Mesenchymal stem cell (in vitro differentiated cells and primary cell): ENCODE measurements at regions not wholly inside any gene's neighbourhood (a gene's known extent, or its start where the extent isn't known, plus 50 kb on each side); places are given as distances from the start of the nearest gene placed in this dataset.

Experiments
- DNase-seq: peaks from one replicate; pipeline ENCODE4 v3.0.0-alpha.2; 2013
- H2AFZ ChIP-seq: one replicate; pipeline ENCODE4 v1.6.1; 2013; ENCODE audit warnings: low read depth, mild to moderate bottlenecking, control low read depth, inconsistent platforms, low read length, moderate library complexity
- H2AK5ac ChIP-seq: 2 replicates; pipeline ENCODE4 v1.6.1; 2013; ENCODE audit warnings: low read length, moderate library complexity, mild to moderate bottlenecking, inconsistent platforms; ENCODE audit not compliant: severe bottlenecking
- H2BK120ac ChIP-seq: one replicate; pipeline ENCODE4 v1.6.1; 2013; ENCODE audit warnings: low read depth, mild to moderate bottlenecking, inconsistent platforms, low read length, moderate library complexity
- H2BK12ac ChIP-seq, 2 experiments: one replicate each; pipeline ENCODE4 v1.6.1; 2013; ENCODE audit warnings: inconsistent platforms in 2 of 2, low read length in 2 of 2, mild to moderate bottlenecking in 2 of 2, moderate library complexity in 2 of 2, control low read depth in 1 of 2
- H2BK15ac ChIP-seq: one replicate; pipeline ENCODE4 v1.6.1; 2013; ENCODE audit warnings: mild to moderate bottlenecking, low read depth, inconsistent platforms; ENCODE audit not compliant: poor library complexity, severe bottlenecking
- H2BK5ac ChIP-seq: 2 replicates; pipeline ENCODE4 v1.6.1; 2013; ENCODE audit warnings: low read depth, mild to moderate bottlenecking, low read length, control low read depth, inconsistent platforms; ENCODE audit not compliant: poor library complexity, severe bottlenecking
- H3K14ac ChIP-seq, 2 experiments: one replicate each; pipeline ENCODE4 v1.6.1; 2013; ENCODE audit warnings: inconsistent platforms in 2 of 2, low read length in 2 of 2, control low read depth in 1 of 2, mild to moderate bottlenecking in 1 of 2, moderate library complexity in 1 of 2
- H3K18ac ChIP-seq, 2 experiments: one replicate each; pipeline ENCODE4 v1.6.1; 2013; ENCODE audit warnings: inconsistent platforms in 2 of 2, low read length in 2 of 2, control low read depth in 1 of 2, low read depth in 1 of 2, mild to moderate bottlenecking in 1 of 2
- H3K23ac ChIP-seq, 2 experiments: one replicate each; pipeline ENCODE4 v1.6.1; 2013; ENCODE audit warnings: inconsistent platforms in 2 of 2, low read length in 2 of 2, mild to moderate bottlenecking in 2 of 2, moderate library complexity in 2 of 2, control low read depth in 1 of 2
- H3K27ac ChIP-seq: 2 replicates; pipeline ENCODE4 v1.5.1; 2013; ENCODE audit warnings: mild to moderate bottlenecking, moderate library complexity, low read length, control low read depth, inconsistent platforms; ENCODE audit not compliant: poor library complexity, severe bottlenecking
- H3K27me3 ChIP-seq, 2 experiments: 2 replicates each; pipeline versions ENCODE4 v1.6.1 to v1.7.0; 2013; ENCODE audit warnings: low read length in 2 of 2, mild to moderate bottlenecking in 2 of 2, moderate library complexity in 2 of 2, control low read depth in 1 of 2, inconsistent platforms in 1 of 2; ENCODE audit not compliant: control insufficient read depth in 1 of 2, insufficient read depth in 1 of 2
- H3K36me3 ChIP-seq, 2 experiments: 2 replicates each; pipeline versions ENCODE4 v1.6.1 to v1.7.0; 2013; ENCODE audit warnings: low read length in 2 of 2, control low read depth in 1 of 2, inconsistent platforms in 1 of 2, low read depth in 1 of 2, mild to moderate bottlenecking in 1 of 2; ENCODE audit not compliant: insufficient read depth in 2 of 2, control insufficient read depth in 1 of 2
- H3K4ac ChIP-seq, 2 experiments: one replicate each; pipeline ENCODE4 v1.6.1; 2013; ENCODE audit warnings: inconsistent platforms in 2 of 2, low read length in 2 of 2, mild to moderate bottlenecking in 2 of 2, moderate library complexity in 2 of 2, control low read depth in 1 of 2, low read depth in 1 of 2
- H3K4me1 ChIP-seq: 2 replicates; pipeline ENCODE4 v1.6.1; 2013; ENCODE audit warnings: low read depth, low read length, control low read depth; ENCODE audit not compliant: control insufficient read depth, insufficient read depth
- H3K4me2 ChIP-seq: 2 replicates; pipeline ENCODE4 v1.6.1; 2013; ENCODE audit warnings: low read length, mild to moderate bottlenecking, inconsistent platforms; ENCODE audit not compliant: poor library complexity, severe bottlenecking
- H3K4me3 ChIP-seq, 2 experiments: 2 replicates each; pipeline versions ENCODE4 v1.5.1 to v1.7.0; 2013; ENCODE audit warnings: low read length in 2 of 2, mild to moderate bottlenecking in 2 of 2, control low read depth in 1 of 2, low read depth in 1 of 2; ENCODE audit not compliant: insufficient read depth in 1 of 2
- H3K79me1 ChIP-seq: replicated peaks from 2 replicates; pipeline ENCODE4 v1.6.1; 2013; ENCODE audit warnings: mild to moderate bottlenecking, control low read depth, low read length, inconsistent platforms; ENCODE audit not compliant: poor library complexity, severe bottlenecking
- H3K9ac ChIP-seq: 2 replicates; pipeline ENCODE4 v1.7.0; 2013; ENCODE audit warnings: mild to moderate bottlenecking, low read length, moderate library complexity
- H3K9me3 ChIP-seq: 2 replicates; pipeline ENCODE4 v1.7.0; 2013; ENCODE audit warnings: mild to moderate bottlenecking, low read length; ENCODE audit not compliant: control insufficient read depth
- H4K8ac ChIP-seq: one replicate; pipeline ENCODE4 v1.6.1; 2013; ENCODE audit warnings: inconsistent platforms, mild to moderate bottlenecking, low read length, moderate library complexity
- H4K91ac ChIP-seq: one replicate; pipeline ENCODE4 v1.6.1; 2013; ENCODE audit warnings: mild to moderate bottlenecking, low read length, inconsistent platforms
- WGBS: methylation state at CpG from one replicate; pipeline ENCODE4 v1.1.7; 2013; ENCODE audit warnings: mixed read lengths; 5-methylcytosine and 5-hydroxymethylcytosine counted together

- Histone ChIP-seq H3K4me1 (no peaks in the 10 kb centered on the region), H4K91ac (no peak overlapping the region), H3K4ac (no peak overlapping the region), H3K36me3 (no peaks in the 10 kb centered on the region), H3K23ac (no peak overlapping the region), H3K18ac (no peak overlapping the region), H3K79me1 (no peaks in the 10 kb centered on the region), H2BK15ac (no peak overlapping the region), H3K9me3 (no peaks in the 10 kb centered on the region), H2AFZ (no peak overlapping the region), H3K9ac (no peak overlapping the region), H4K8ac (no peak overlapping the region), H3K14ac (no peak overlapping the region), H3K27me3 (peaks cover 0 to 50% of the 10 kb centered on the region in 2 experiments), H3K27ac (no peak overlapping the region), H3K4me2 (no peak overlapping the region), H2BK5ac (no peak overlapping the region), H2BK120ac (no peak overlapping the region), H3K4me3 (no peak overlapping the region), H2BK12ac (no peak overlapping the region), H2AK5ac (no peak overlapping the region)
- DNase-seq, result no peak
These were observed 210.9 kb upstream of the E2F8 start for GRCh38 chr11:19451609-19452008.

DNA sequence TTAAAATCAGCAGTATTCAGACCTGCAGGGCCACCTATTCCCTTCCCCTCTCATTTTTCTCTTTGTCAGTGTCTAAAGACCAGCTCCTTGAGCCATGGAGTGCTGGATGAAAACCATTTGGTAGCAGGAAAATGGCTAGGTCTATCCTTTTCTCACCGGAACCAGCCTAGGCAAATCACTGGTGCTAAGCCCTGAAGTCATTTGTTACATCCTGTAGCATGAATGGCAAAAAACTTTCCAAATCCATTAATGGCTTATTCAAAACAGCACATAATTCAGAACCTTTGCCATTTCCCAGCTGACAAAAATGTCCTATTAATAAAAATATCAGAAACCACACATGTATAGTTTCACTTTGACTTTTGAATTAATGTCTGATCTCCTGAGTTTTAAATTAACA, 209.5 kb upstream of the E2F8 start:
- Histone ChIP-seq H3K4me3 (no peak overlapping the region), H3K27me3 (peaks cover 0 to 42% of the 10 kb centered on the region in 2 experiments), H2AK5ac (no peak overlapping the region), H3K23ac (no peak overlapping the region), H2BK12ac (no peak overlapping the region), H2BK15ac (no peak overlapping the region), H4K91ac (no peak overlapping the region), H3K4ac (no peak overlapping the region), H3K27ac (no peak overlapping the region), H2AFZ (no peak overlapping the region), H3K14ac (no peak overlapping the region), H4K8ac (no peak overlapping the region), H3K4me1 (no peaks in the 10 kb centered on the region), H3K9me3 (no peaks in the 10 kb centered on the region), H2BK120ac (no peak overlapping the region), H2BK5ac (no peak overlapping the region), H3K36me3 (no peaks in the 10 kb centered on the region), H3K9ac (no peak overlapping the region), H3K18ac (no peak overlapping the region), H3K4me2 (no peak overlapping the region), H3K79me1 (no peaks in the 10 kb centered on the region)
- DNase-seq, result no peak
- WGBS, result 95% methylated on average over 1 of the region's 1 CpG

- Histone ChIP-seq H2AFZ (no peak overlapping the region), H2BK120ac (no peak overlapping the region), H4K8ac (no peak overlapping the region), H3K4me1 (no peaks in the 10 kb centered on the region), H3K27me3 (peaks cover 0 to 34% of the 10 kb centered on the region in 2 experiments), H2BK5ac (no peak overlapping the region), H2AK5ac (no peak overlapping the region), H3K18ac (no peak overlapping the region), H4K91ac (no peak overlapping the region), H3K23ac (no peak overlapping the region), H3K4me3 (no peak overlapping the region), H3K27ac (no peak overlapping the region), H3K9me3 (no peaks in the 10 kb centered on the region), H3K14ac (no peak overlapping the region), H3K9ac (no peak overlapping the region), H2BK12ac (no peak overlapping the region), H3K36me3 (no peaks in the 10 kb centered on the region), H3K79me1 (no peaks in the 10 kb centered on the region), H3K4me2 (no peak overlapping the region), H2BK15ac (no peak overlapping the region), H3K4ac (no peak overlapping the region)
- DNase-seq, result no peak
- 95% methylated on average over 2 of the region's 2 CpGs for WGBS
These were observed 207.9 kb upstream of the E2F8 start for GRCh38 chr11:19448651-19449050.

GRCh38 chr11:19447150-19447566, 206.4 kb upstream of the E2F8 start:
- Histone ChIP-seq H3K23ac (no peak overlapping the region), H2AK5ac (no peak overlapping the region), H2AFZ (no peak overlapping the region), H3K14ac (no peak overlapping the region), H3K9ac (peak overlapping the region; percentile 34), H3K4ac (no peak overlapping the region), H2BK12ac (no peak overlapping the region), H3K4me1 (peaks cover 2% of the 10 kb centered on the region), H3K27me3 (peaks cover 0 to 30% of the 10 kb centered on the region in 2 experiments), H2BK120ac (no peak overlapping the region), H3K4me3 (no peak overlapping the region), H4K91ac (no peak overlapping the region), H3K27ac (no peak overlapping the region), H3K4me2 (no peak overlapping the region), H3K79me1 (no peaks in the 10 kb centered on the region), H3K36me3 (no peaks in the 10 kb centered on the region), H3K9me3 (no peaks in the 10 kb centered on the region), H4K8ac (no peak overlapping the region), H2BK5ac (no peak overlapping the region), H2BK15ac (no peak overlapping the region), H3K18ac (no peak overlapping the region)
- WGBS, result 55% methylated on average over 4 of the region's 5 CpGs
- DNase-seq, result no peak
